IMR-90 (cell line): ENCODE measurements at regions not wholly inside any gene's neighbourhood (a gene's known extent, or its start where the extent isn't known, plus 50 kb on each side); places are given as distances from the start of the nearest gene placed in this dataset.

Experiments used
- ATAC-seq: fragments of 200-7000 bp; cut with Tn5 transposase; 2 replicates; pipeline ENCODE4 v1.9.1; 2020; ENCODE audit warnings: low read depth, mild to moderate bottlenecking, moderate library complexity
- BruUV-seq: library from RNA; stranded (reverse); fragments of 400-500 nt; replicated peaks from 2 replicates; lab custom pipeline; 2021; lab: Mats Ljungman, UMichigan
- CTCF ChIA-PET: fragments of 300-600 bp; formaldehyde crosslinking; extraction: SDS; loops from one replicate; lab custom pipeline; 2021; ENCODE audit warnings: antibody characterized with exemption; lab: Yijun Ruan, JAX
- POLR2A ChIA-PET: fragments of 300-600 bp; sonication (Branson Sonifier 250); formaldehyde crosslinking; loops from one replicate; lab custom pipeline; 2022; ENCODE audit warnings: antibody characterized with exemption; ENCODE audit not compliant: unreplicated experiment; lab: Charles Lee
- DNase-seq: peaks from one replicate; pipeline ENCODE4 v3.0.0; 2013
- H2AFZ ChIP-seq: replicated peaks from 2 replicates; pipeline ENCODE3; 2013; ENCODE audit warnings: low read length, mild to moderate bottlenecking; ENCODE audit not compliant: poor library complexity
- H2AK5ac ChIP-seq: 2 replicates; pipeline ENCODE4 v1.6.1; 2013; ENCODE audit warnings: low read depth, low read length, inconsistent platforms
- H2AK9ac ChIP-seq: replicated peaks from 2 replicates; pipeline ENCODE3; 2013; ENCODE audit warnings: mild to moderate bottlenecking, low read depth, low read length, moderate library complexity; ENCODE audit not compliant: poor library complexity
- H2BK120ac ChIP-seq: 2 replicates; pipeline ENCODE4 v1.6.1; 2013; ENCODE audit warnings: low read depth, low read length, inconsistent platforms
- H2BK15ac ChIP-seq: 3 replicates; pipeline ENCODE4 v1.6.1; 2013; ENCODE audit warnings: low read depth, low read length, inconsistent platforms
- H2BK20ac ChIP-seq: 2 replicates; pipeline ENCODE4 v1.6.1; 2013; ENCODE audit warnings: low read depth, mild to moderate bottlenecking, inconsistent platforms, low read length, moderate library complexity
- H2BK5ac ChIP-seq: 2 replicates; pipeline ENCODE4 v1.6.1; 2013; ENCODE audit warnings: mild to moderate bottlenecking, low read depth, low read length, inconsistent platforms; ENCODE audit not compliant: poor library complexity, severe bottlenecking
- H3K14ac ChIP-seq: replicated peaks from 2 replicates; pipeline ENCODE4 v1.6.1; 2013; ENCODE audit warnings: low read depth, low read length, inconsistent platforms
- H3K18ac ChIP-seq: 2 replicates; pipeline ENCODE4 v1.6.1; 2013; ENCODE audit warnings: low read depth, low read length, control low read depth
- H3K23ac ChIP-seq: 2 replicates; pipeline ENCODE4 v1.6.1; 2013; ENCODE audit warnings: low read depth, low read length, inconsistent platforms
- H3K27ac ChIP-seq: 2 replicates; pipeline ENCODE4 v1.5.1; 2013; ENCODE audit warnings: mild to moderate bottlenecking, control low read depth, low read length; ENCODE audit not compliant: insufficient read depth
- H3K27me3 ChIP-seq: 2 replicates; pipeline ENCODE4 v1.6.1; 2013; ENCODE audit warnings: low read length; ENCODE audit not compliant: control insufficient read depth, insufficient read depth
- H3K36me3 ChIP-seq: 2 replicates; pipeline ENCODE4 v1.6.1; 2013; ENCODE audit warnings: low read length, mixed read lengths; ENCODE audit not compliant: control insufficient read depth, insufficient read depth
- H3K4ac ChIP-seq: 2 replicates; pipeline ENCODE4 v1.6.1; 2013; ENCODE audit warnings: low read depth, low read length, inconsistent platforms
- H3K4me1 ChIP-seq: 2 replicates; pipeline ENCODE4 v1.6.1; 2013; ENCODE audit warnings: low read length, mixed read lengths; ENCODE audit not compliant: control insufficient read depth, insufficient read depth
- H3K4me2 ChIP-seq: 2 replicates; pipeline ENCODE4 v1.6.1; 2013; ENCODE audit warnings: low read depth, mild to moderate bottlenecking, control low read depth, low read length, moderate library complexity
- H3K4me3 ChIP-seq: 2 replicates; pipeline ENCODE4 v1.5.1; 2013; ENCODE audit warnings: low read depth, mild to moderate bottlenecking, control low read depth, low read length, moderate library complexity; ENCODE audit not compliant: insufficient read depth
- H3K56ac ChIP-seq: 2 replicates; pipeline ENCODE4 v1.6.1; 2013; ENCODE audit warnings: low read length, inconsistent platforms; ENCODE audit not compliant: insufficient read depth; ENCODE audit errors: extremely low read depth
- H3K79me1 ChIP-seq, 2 experiments: 2 replicates each; pipeline ENCODE4 v1.6.1; 2013; ENCODE audit warnings: low read length in 2 of 2, inconsistent platforms in 1 of 2, low read depth in 1 of 2
- H3K9ac ChIP-seq: 2 replicates; pipeline ENCODE4 v1.6.1; 2013; ENCODE audit warnings: low read depth, low read length, control low read depth
- H3K9me1 ChIP-seq: 2 replicates; pipeline ENCODE4 v1.6.1; 2013; ENCODE audit warnings: low read length, inconsistent platforms; ENCODE audit not compliant: insufficient read depth
- H3K9me3 ChIP-seq: 2 replicates; pipeline ENCODE4 v1.6.1; 2013; ENCODE audit warnings: low read length; ENCODE audit not compliant: control insufficient read depth, insufficient read depth
- H4K20me1 ChIP-seq: 2 replicates; pipeline ENCODE4 v1.6.1; 2013; ENCODE audit warnings: low read length, inconsistent platforms; ENCODE audit not compliant: insufficient read depth
- H4K5ac ChIP-seq: 2 replicates; pipeline ENCODE4 v1.6.1; 2013; ENCODE audit warnings: mild to moderate bottlenecking, low read depth, low read length, control low read depth
- H4K8ac ChIP-seq, 2 experiments: 2 replicates each; pipeline ENCODE4 v1.6.1; 2013; ENCODE audit warnings: low read depth in 2 of 2, low read length in 2 of 2, control low read depth in 1 of 2, inconsistent platforms in 1 of 2
- H4K91ac ChIP-seq: 2 replicates; pipeline ENCODE4 v1.6.1; 2013; ENCODE audit warnings: low read depth, low read length, inconsistent platforms; ENCODE audit not compliant: insufficient read depth
- NFE2L2 ChIP-seq: fragments of 150-350 bp; IDR thresholded peaks from 2 replicates; pipeline ENCODE4 v1.6.1; 2016; ENCODE audit warnings: low read depth, mild to moderate bottlenecking, low read length
- POLR2A ChIP-seq: IDR thresholded peaks from 2 replicates; pipeline ENCODE4 v1.6.1; 2012; ENCODE audit warnings: mild to moderate bottlenecking, low read depth, low read length
- RCOR1 ChIP-seq: IDR thresholded peaks from 2 replicates; pipeline ENCODE4 v1.6.1; 2012; ENCODE audit warnings: mild to moderate bottlenecking, low read length, improper control_type of control experiment; ENCODE audit not compliant: insufficient replicate concordance
- WGBS, 2 experiments: methylation state at CpG; one replicate each; pipeline versions ENCODE4 v1.1.5 to v1.1.7; 2013; ENCODE audit warnings: missing lambda C conversion rate in 2 of 2; ENCODE audit not compliant: insufficient read length in 1 of 2; ENCODE audit errors: extremely low coverage in 2 of 2; 5-methylcytosine and 5-hydroxymethylcytosine counted together
- dilution Hi-C: fragments of 300-500 bp; cut with HindIII; formaldehyde crosslinking; loops from one replicate; pipeline ENCODE4 v1.14.3; 2018; ENCODE audit warnings: low sequenced_read_pairs; ENCODE audit not compliant: unreplicated experiment
- in situ Hi-C: fragments of 300-500 bp; cut with MboI; formaldehyde crosslinking; loops from 3 replicates; pipeline ENCODE4 v1.14.3; 2019; ENCODE audit warnings: low sequenced_read_pairs, inconsistent platforms, mixed read lengths
- intact Hi-C: fragments of 100-400 bp; cut with micrococcal nuclease; formaldehyde crosslinking; loops from 2 replicates; pipeline ENCODE4 v1.10.0; 2022

DNA sequence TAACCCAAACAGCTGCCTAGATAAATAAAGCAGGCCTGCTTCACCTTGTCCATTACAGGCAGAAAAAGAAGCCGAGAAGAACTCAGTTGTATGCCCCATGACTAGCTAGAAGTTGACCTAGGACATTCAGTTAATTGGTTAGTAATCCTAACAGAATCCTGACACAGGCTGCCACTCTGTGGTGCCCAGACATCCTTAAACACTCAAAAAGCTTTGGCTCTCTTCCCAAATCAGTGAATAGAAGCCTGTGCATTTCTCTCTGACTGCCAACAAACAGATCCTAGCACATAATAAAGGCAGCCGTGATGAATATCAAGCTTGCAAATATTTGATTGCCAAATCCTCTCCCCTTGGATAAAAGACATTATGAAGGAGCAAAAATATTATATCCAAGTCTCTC is 519.1 kb upstream of the EYS start:
- Histone ChIP-seq H4K20me1 (no peaks in the 10 kb centered on the region), H3K4me1 (no peaks in the 10 kb centered on the region), H3K79me1 (no peaks in the 10 kb centered on the region), H3K27me3 (no peaks in the 10 kb centered on the region), H4K91ac (no peak overlapping the region), H2BK120ac (no peak overlapping the region), H3K4me3 (no peak overlapping the region), H3K18ac (no peak overlapping the region), H2AFZ (no peak overlapping the region), H3K27ac (no peak overlapping the region), H2BK15ac (no peak overlapping the region), H3K4me2 (no peak overlapping the region), H2BK20ac (no peak overlapping the region), H4K5ac (no peak overlapping the region), H2AK5ac (no peak overlapping the region), H3K14ac (no peak overlapping the region), H3K9me1 (no peaks in the 10 kb centered on the region), H3K23ac (no peak overlapping the region), H3K36me3 (no peaks in the 10 kb centered on the region), H2AK9ac (no peak overlapping the region), H3K4ac (no peak overlapping the region), H3K56ac (no peak overlapping the region), H3K9me3 (no peaks in the 10 kb centered on the region), H2BK5ac (no peak overlapping the region), H3K9ac (no peak overlapping the region), H4K8ac (no peak overlapping the region)
- TF ChIP-seq NFE2L2 (no peak), RCOR1 (no peak), POLR2A (no peak)
- BruUV-seq = no TSS peak
- ChIA-PET POLR2A (no interaction called here), CTCF (no interaction called here)
- no peak for DNase-seq
- intact Hi-C loops (no loop called here), in situ Hi-C loops (no loop called here), dilution Hi-C loops (no loop called here)
- no peak for ATAC-seq
- no CpG with 5 or more reads among the region's 2 CpGs for WGBS, 2 experiments
